HG03097 (cell line): ENCODE measurements at regions not wholly inside any gene's neighbourhood (a gene's known extent, or its start where the extent isn't known, plus 50 kb on each side); places are given as distances from the start of the nearest gene placed in this dataset.

ENCODE experiments used
- ATAC-seq: cut with Tn5 transposase; IDR thresholded peaks from one replicate; pipeline ENCODE4 v1.9.1; 2021; ENCODE audit not compliant: unreplicated experiment, low FRiP score

DNA sequence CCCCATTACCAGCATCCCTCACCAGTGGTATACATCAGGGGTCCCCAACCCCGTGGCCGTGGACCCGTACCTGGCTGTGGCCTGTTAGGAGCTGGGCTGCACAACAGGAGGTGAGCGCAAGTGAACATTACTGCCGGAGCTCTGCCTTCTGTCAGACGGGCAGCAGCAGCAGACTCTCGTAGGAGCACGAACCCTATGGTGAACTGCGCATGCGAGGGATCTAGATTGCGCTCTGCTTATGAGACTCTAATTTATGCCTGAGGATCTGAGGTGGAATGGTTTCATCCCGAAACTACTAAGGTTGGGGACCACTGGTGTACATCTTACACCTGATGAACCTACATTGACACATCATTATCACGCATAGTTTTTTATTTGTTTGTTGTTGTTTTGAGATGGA, 52.8 kb upstream of the DHX15 start:
- no peak for ATAC-seq

GRCh38 chr4:24638396-24638875, 54.1 kb upstream of the DHX15 start:
- no peak for ATAC-seq

GRCh38 chr4:24639714-24640113, 55.4 kb upstream of the DHX15 start:
- ATAC-seq = no peak

GRCh38 chr4:24640366-24640765, 56.0 kb upstream of the DHX15 start:
- no peak for ATAC-seq

GRCh38 chr4:24642981-24643547, 58.7 kb upstream of the DHX15 start:
- ATAC-seq = peak; percentile 52

DNA sequence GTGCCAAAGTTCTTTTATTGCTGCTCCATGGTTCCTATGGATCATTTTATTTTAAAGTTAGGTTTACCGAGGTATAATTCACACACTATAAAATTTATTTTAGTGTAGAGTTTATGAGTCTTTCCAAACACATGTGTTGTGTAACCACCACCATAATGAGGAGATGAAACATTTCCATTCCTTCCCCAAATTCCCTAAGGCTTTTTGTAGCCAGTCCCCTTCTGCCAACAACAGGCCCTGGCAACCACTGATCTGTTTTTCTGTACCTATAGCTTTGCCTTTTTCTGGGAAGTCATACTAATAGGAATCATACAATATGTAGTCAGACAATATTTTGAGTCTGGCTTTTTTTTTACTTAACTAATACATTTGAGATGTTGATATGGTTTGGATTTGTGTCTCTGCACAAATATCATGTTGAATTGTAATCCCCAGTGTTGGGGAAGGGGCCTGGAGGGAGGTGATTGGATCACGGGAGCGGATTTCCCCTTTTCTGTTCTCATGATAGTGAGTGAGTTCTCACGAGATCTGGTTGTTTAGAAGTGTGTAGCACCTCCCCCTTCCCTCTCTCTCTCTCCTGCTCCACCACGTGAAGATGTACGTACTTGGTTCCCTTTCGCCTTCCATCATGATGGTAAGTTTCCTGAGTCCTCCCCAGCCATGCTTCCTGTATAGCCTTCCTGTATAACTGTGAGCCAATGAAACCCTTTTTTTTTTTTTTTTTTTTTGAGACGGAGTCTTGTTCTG, 59.6 kb upstream of the DHX15 start:
- ATAC-seq = no peak

GRCh38 chr4:24644983-24645764, 60.8 kb upstream of the DHX15 start:
- no peak for ATAC-seq

DNA sequence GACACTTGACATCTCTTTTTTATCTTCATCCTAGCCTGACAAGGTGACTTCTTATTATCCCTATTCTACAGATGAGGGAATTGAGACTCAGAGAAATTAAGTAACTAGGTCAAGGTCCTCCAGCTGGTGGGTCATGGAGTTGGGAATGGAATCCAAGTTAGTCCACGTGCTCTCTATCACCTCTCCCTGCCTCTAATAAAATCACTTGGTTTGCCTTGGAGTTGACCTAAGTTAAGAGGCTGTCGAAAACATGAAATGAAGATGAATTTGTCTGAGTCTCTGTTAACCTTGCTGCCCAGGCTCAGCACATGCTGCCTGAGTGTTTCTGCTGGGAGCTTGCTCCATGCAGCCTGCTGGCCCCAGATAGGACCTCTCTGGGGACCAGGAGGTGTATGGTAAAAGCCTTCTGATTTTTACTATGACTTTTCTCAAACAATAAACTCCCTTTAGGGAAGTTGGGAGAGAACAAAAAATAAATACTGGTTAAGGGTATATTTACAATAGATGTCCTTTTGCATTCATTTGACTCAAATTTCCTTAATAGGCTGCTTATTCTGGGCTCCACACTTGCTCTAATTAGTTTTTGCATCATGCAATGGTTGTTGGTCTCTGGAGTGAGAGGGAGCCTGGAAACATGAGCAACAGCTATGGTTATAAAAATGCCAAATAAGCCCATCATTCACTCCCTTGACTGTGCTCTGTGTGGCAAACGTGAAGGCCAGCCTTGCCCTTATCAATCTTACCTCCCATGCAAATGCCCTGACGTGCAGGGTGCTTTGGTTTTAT, 61.6 kb upstream of the DHX15 start:
- no peak for ATAC-seq

GRCh38 chr4:24646798-24647460, 62.6 kb upstream of the DHX15 start:
- ATAC-seq = no peak

DNA sequence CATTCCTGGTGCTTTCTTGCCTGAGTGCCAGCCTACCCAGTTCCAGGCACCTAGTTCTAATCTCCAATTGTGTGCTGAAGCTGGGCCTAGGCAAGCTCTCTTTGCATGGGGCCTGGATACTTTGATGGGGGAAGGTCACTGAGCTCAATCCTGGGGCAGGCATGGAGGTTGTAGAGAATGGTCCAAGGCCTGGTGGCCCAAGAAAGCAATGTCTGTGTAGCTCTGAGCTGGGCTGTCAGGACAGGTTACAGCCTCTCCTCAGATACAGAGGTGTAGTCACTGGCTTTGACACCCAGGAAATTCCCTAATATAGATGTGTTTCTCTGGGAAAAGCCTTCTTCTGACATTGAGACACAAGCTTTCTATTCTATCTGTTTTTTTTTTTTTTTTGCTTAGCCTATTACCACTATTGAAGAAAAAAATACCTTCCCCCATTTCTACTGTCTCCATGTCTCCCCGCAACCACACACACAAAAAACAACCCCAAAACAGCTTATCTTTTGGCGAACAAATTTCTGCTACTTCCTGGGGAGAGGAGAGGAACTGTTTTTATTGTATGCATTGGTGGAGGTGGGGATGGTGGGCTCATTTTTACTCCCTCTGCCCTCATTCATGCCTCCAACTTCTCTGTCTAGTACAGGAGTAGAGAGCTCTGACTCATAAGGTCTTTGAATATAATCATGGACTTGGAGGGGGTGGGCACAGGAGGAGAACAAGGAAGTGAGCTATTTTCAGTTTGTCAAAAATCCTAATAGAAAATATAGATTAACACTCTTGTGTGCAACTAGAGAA, 66.7 kb upstream of the DHX15 start:
- ATAC-seq = no peak

DNA sequence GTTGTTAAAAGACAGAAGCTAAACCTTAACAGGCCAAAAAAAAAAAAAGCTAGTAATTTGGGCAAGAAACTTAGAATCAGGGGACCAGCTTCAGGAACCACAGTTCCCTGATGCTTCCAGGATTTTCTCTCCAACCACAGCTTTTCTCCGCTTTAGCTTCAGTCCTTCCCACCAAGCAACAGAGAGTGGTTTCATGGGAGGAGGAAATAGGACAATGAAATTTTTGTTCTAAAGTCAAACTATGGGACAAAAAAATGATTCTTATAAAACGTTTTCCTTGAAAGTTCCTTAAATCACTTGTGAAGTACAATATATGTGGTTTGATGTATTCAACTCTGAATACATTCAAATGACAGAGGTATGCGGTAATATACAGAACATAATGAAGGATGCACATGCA, 71.0 kb upstream of the DHX15 start:
- ATAC-seq = no peak

- no peak for ATAC-seq
Measured at GRCh38 chr4:24655971-24656370, 71.6 kb upstream of the DHX15 start.

DNA sequence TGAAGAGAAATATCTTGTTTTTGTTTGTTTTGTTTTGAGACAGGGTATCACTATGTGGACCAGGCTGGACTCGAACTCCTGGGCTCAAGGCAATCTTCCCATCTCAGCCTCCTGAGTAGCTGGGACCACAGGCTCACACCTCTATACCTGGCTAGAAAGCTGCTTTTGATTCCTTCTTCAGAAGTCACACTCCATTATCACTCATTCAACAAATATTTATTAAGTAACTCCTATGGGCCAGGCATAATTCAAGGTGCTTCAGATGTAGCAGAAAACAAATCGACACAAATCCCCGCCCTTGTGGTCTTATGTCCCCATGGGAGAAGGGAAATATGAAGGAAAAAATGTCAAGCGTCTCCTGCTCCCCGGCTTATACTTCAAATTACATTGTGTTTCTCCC, 72.6 kb upstream of the DHX15 start:
- no peak for ATAC-seq

GRCh38 chr4:24657768-24658617, 73.6 kb upstream of the DHX15 start:
- peak; percentile 98 for ATAC-seq

- no peak for ATAC-seq
Measured at GRCh38 chr4:24659241-24659961, 75.0 kb upstream of the DHX15 start.

- no peak for ATAC-seq
Measured at GRCh38 chr4:24662056-24662455, 77.7 kb upstream of the DHX15 start.

DNA sequence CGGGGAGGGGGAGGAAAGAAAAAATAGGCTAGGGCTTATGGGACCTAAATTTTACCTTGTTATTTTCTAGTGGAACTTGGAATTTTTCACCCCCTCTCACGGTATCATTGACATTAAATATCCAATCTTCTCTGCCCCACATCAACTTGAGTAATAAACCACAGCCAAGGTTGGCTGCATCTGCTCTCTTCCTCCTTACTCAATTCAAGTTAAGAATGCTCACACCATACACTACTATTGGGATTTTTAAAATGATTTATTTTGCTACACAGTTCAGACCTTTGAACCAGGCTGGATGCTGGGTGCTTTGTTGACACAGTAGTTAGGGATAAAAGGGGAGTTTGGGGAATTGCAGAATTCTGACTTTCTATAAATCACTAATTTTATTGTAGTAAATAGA, 78.2 kb upstream of the DHX15 start:
- no peak for ATAC-seq

DNA sequence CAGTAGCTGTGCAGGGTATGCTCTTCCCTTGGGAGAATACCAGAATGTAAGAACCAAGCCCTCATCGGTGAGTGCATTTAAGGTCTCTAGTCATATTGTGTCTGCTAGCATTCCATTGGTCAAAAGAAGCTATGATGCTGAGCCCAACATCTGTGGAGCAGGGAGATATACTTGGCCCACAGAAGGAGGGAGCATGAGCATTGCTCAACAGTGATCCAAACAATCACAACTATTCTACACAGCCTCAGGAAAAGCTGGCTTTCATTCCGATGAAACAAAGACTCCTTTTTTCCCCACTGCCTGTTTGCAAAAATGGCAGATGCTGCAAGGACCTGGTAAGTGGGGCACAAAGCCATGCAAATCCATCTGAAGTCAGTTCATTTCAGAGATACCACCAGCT, 80.6 kb upstream of the DHX15 start:
- ATAC-seq = no peak
